HG03103 (cell line): ENCODE measurements at regions not wholly inside any gene's neighbourhood (a gene's known extent, or its start where the extent isn't known, plus 50 kb on each side); places are given as distances from the start of the nearest gene placed in this dataset.
"Not testable (repeated sequence)": the region's sequence is repeated elsewhere in the genome, so short reads cannot be mapped to it uniquely, and the experiment has no call there.

Experiments
- ATAC-seq: cut with Tn5 transposase; IDR thresholded peaks from one replicate; pipeline ENCODE4 v1.9.1; 2021; ENCODE audit warnings: low read depth; ENCODE audit not compliant: unreplicated experiment

- no peak for ATAC-seq
Observed at GRCh38 chr2:118577202-118577601, 270.2 kb downstream of the EN1 start.

- ATAC-seq = no peak
Observed at GRCh38 chr2:118576109-118576855, 271.2 kb downstream of the EN1 start.

- not testable (repeated sequence) for ATAC-seq
Observed at GRCh38 chr2:118572380-118572779, 275.1 kb downstream of the EN1 start.

- no peak for ATAC-seq
Observed at GRCh38 chr2:118569876-118570535, 277.4 kb downstream of the EN1 start.

GRCh38 chr2:118568700-118569099, 278.7 kb downstream of the EN1 start:
- no peak for ATAC-seq

GRCh38 chr2:118565786-118566540, 281.5 kb downstream of the EN1 start:
- no peak for ATAC-seq

- no peak for ATAC-seq
Observed at GRCh38 chr2:118565301-118565700, 282.1 kb downstream of the EN1 start.

- ATAC-seq = no peak
Observed at GRCh38 chr2:118562144-118562543, 285.3 kb downstream of the EN1 start.

GRCh38 chr2:118558846-118559245, 288.6 kb downstream of the EN1 start:
- ATAC-seq = no peak

- no peak for ATAC-seq
Observed at GRCh38 chr2:118557791-118558190, 289.7 kb downstream of the EN1 start.

GRCh38 chr2:118557016-118557415, 290.4 kb downstream of the EN1 start:
- no peak for ATAC-seq

GRCh38 chr2:118554616-118555015, 292.8 kb downstream of the EN1 start:
- ATAC-seq = no peak

- no peak for ATAC-seq
Observed at GRCh38 chr2:118549503-118549902, 297.9 kb downstream of the EN1 start.

GRCh38 chr2:118548880-118549488, 298.5 kb downstream of the EN1 start:
- ATAC-seq = no peak

- no peak for ATAC-seq
Observed at GRCh38 chr2:118539290-118539689, 308.2 kb downstream of the EN1 start.

- ATAC-seq = no peak
Observed at GRCh38 chr2:118536306-118536705, 311.1 kb downstream of the EN1 start.

- ATAC-seq = no peak
Observed at GRCh38 chr2:118535818-118536212, 311.6 kb downstream of the EN1 start.

- no peak for ATAC-seq
Observed at GRCh38 chr2:118535171-118535817, 312.2 kb downstream of the EN1 start.

- no peak for ATAC-seq
Observed at GRCh38 chr2:118530976-118531375, 316.5 kb downstream of the EN1 start.

GRCh38 chr2:118529908-118530599, 317.4 kb downstream of the EN1 start:
- ATAC-seq = no peak
